ENCODE measurements at regions not wholly inside any gene's neighbourhood (a gene's known extent, or its start where the extent isn't known, plus 50 kb on each side); places are given as distances from the start of the nearest gene placed in this dataset.

GRCh38 chr3:89974903-89975519 is 867.6 kb downstream of the EPHA3 start:
- TF ChIP-seq CTCF (IDR thresholded peaks at IDR 0.05) (no peak), EZH2phosphoT487 (IDR thresholded peaks at IDR 0.05) (no peak), EZH2 (IDR thresholded peaks at IDR 0.05) (no peak)

All from neural progenitor cell (in vitro differentiated cells).